Activated CD4-positive, alpha-beta T cell treated with anti-CD3 and anti-CD28 coated beads for 36 hours (primary cell): ENCODE measurements at regions not wholly inside any gene's neighbourhood (a gene's known extent, or its start where the extent isn't known, plus 50 kb on each side); places are given as distances from the start of the nearest gene placed in this dataset.

ENCODE experiments used
- ATAC-seq: fragments of 200-7000 bp; cut with Tn5 transposase; one replicate; pipeline ENCODE4 v1.10.0; 2021; ENCODE audit warnings: mild to moderate bottlenecking, moderate library complexity
- CTCF ChIA-PET: fragments of 350-600 bp; sonication (Branson Sonifier 250); formaldehyde crosslinking; loops from one replicate; lab custom pipeline; 2021; ENCODE audit warnings: antibody characterized with exemption; lab: Charles Lee
- POLR2A ChIA-PET: fragments of 350-600 bp; sonication (Branson Sonifier 250); formaldehyde crosslinking; loops from one replicate; lab custom pipeline; 2021; ENCODE audit warnings: antibody characterized with exemption, inconsistent platforms; lab: Charles Lee
- DNase-seq: peaks from one replicate; pipeline ENCODE4 v3.0.0-alpha.2; 2020
- H3K27ac Mint-ChIP-seq: one replicate; pipeline ENCODE4 v1.8.0; 2021; ENCODE audit warnings: mixed read lengths
- H3K27me3 Mint-ChIP-seq: one replicate; pipeline ENCODE4 v1.8.0; 2021; ENCODE audit warnings: mixed read lengths
- H3K36me3 Mint-ChIP-seq: one replicate; pipeline ENCODE4 v1.8.0; 2021; ENCODE audit warnings: low read depth, mixed read lengths
- H3K4me1 Mint-ChIP-seq: one replicate; pipeline ENCODE4 v1.8.0; 2021; ENCODE audit warnings: mixed read lengths
- H3K4me3 Mint-ChIP-seq: one replicate; pipeline ENCODE4 v1.8.0; 2021; ENCODE audit warnings: mild to moderate bottlenecking, moderate library complexity, mixed read lengths
- H3K9me3 Mint-ChIP-seq: one replicate; pipeline ENCODE4 v1.8.0; 2021; ENCODE audit warnings: low read depth, mixed read lengths
- intact Hi-C, 2 experiments: fragments of 100-400 bp; cut with DNase I in 1 of 2; cut with micrococcal nuclease in 1 of 2; formaldehyde crosslinking; loops; one replicate each; pipeline versions ENCODE4 v1.14.2 to v1.15.1; 2022 to 2024; cut with DNase I, micrococcal nuclease

- no peaks in the 10 kb centered on the region for H3K4me1 Mint-ChIP-seq
- no peaks in the 10 kb centered on the region for H3K36me3 Mint-ChIP-seq
- no peak overlapping the region for H3K27ac Mint-ChIP-seq
- H3K27me3 Mint-ChIP-seq = peaks cover 15% of the 10 kb centered on the region
- ChIA-PET CTCF (no interaction called here), POLR2A (no interaction called here)
- no peak overlapping the region for H3K4me3 Mint-ChIP-seq
- no peak for ATAC-seq
- peaks cover 2% of the 10 kb centered on the region for H3K9me3 Mint-ChIP-seq
- DNase-seq = no peak
- intact Hi-C loops = no loop called here
These were observed 379.1 kb downstream of the ADRA2A start for GRCh38 chr10:111455776-111456426.

GRCh38 chr10:111458256-111458655 lies 381.4 kb downstream of the ADRA2A start:
- no peak for DNase-seq

GRCh38 chr10:111459967-111460366 lies 383.1 kb downstream of the ADRA2A start:
- ATAC-seq (no peak), DNase-seq (no peak)
- H3K36me3 Mint-ChIP-seq = no peaks in the 10 kb centered on the region
- no peaks in the 10 kb centered on the region for H3K4me1 Mint-ChIP-seq
- no peak overlapping the region for H3K4me3 Mint-ChIP-seq
- CTCF ChIA-PET = no interaction called here
- POLR2A ChIA-PET = no interaction called here
- H3K27me3 Mint-ChIP-seq = peaks cover 17% of the 10 kb centered on the region
- peaks cover 7% of the 10 kb centered on the region for H3K9me3 Mint-ChIP-seq
- no peak overlapping the region for H3K27ac Mint-ChIP-seq
- intact Hi-C loops = no loop called here

More at GRCh38 chr10:111458256-111458655, 381.4 kb downstream of the ADRA2A start:
- peaks cover 15% of the 10 kb centered on the region for H3K27me3 Mint-ChIP-seq
- H3K4me1 Mint-ChIP-seq = no peaks in the 10 kb centered on the region
- H3K9me3 Mint-ChIP-seq = peaks cover 9% of the 10 kb centered on the region
- no peak overlapping the region for H3K27ac Mint-ChIP-seq
- POLR2A ChIA-PET = no interaction called here
- H3K4me3 Mint-ChIP-seq = no peak overlapping the region
- intact Hi-C loops = no loop called here
- CTCF ChIA-PET = interaction anchor here (0.8 kb wide), 1 partner anchor 140 kb away, joined by 4 read pairs; no protein-coding TSS in a partner anchor
- H3K36me3 Mint-ChIP-seq = no peaks in the 10 kb centered on the region
- no peak for ATAC-seq

- ChIA-PET CTCF (no interaction called here), POLR2A (no interaction called here)
- peaks cover 4% of the 10 kb centered on the region for H3K27me3 Mint-ChIP-seq
- no peak overlapping the region for H3K27ac Mint-ChIP-seq
- DNase-seq = no peak
- H3K9me3 Mint-ChIP-seq = no peaks in the 10 kb centered on the region
- no peaks in the 10 kb centered on the region for H3K36me3 Mint-ChIP-seq
- H3K4me3 Mint-ChIP-seq = no peak overlapping the region
- no peaks in the 10 kb centered on the region for H3K4me1 Mint-ChIP-seq
- no peak for ATAC-seq
- intact Hi-C loops = no loop called here
These were observed 395.6 kb downstream of the ADRA2A start for GRCh38 chr10:111472445-111472844.

- no peaks in the 10 kb centered on the region for H3K36me3 Mint-ChIP-seq
- no peak overlapping the region for H3K27ac Mint-ChIP-seq
- ChIA-PET POLR2A (no interaction called here), CTCF (interaction anchor here (0.9 kb wide), 1 partner anchor 10 kb away, joined by 3 read pairs; no protein-coding TSS in a partner anchor)
- ATAC-seq (no peak), DNase-seq (no peak)
- H3K9me3 Mint-ChIP-seq = no peaks in the 10 kb centered on the region
- H3K27me3 Mint-ChIP-seq = peaks cover 4% of the 10 kb centered on the region
- intact Hi-C loops = no loop called here
- H3K4me3 Mint-ChIP-seq = no peak overlapping the region
- no peaks in the 10 kb centered on the region for H3K4me1 Mint-ChIP-seq
These were observed 396.5 kb downstream of the ADRA2A start for GRCh38 chr10:111473361-111473760.

- no peaks in the 10 kb centered on the region for H3K4me1 Mint-ChIP-seq
- H3K4me3 Mint-ChIP-seq = no peak overlapping the region
- DNase-seq (no peak), ATAC-seq (no peak)
- H3K9me3 Mint-ChIP-seq = no peaks in the 10 kb centered on the region
- no peak overlapping the region for H3K27ac Mint-ChIP-seq
- CTCF ChIA-PET = no interaction called here
- intact Hi-C loops = no loop called here
- no peaks in the 10 kb centered on the region for H3K36me3 Mint-ChIP-seq
- H3K27me3 Mint-ChIP-seq = peaks cover 4% of the 10 kb centered on the region
- POLR2A ChIA-PET = no interaction called here
These were observed 398.0 kb downstream of the ADRA2A start for GRCh38 chr10:111474786-111475185.

- H3K27ac Mint-ChIP-seq = no peak overlapping the region
- no peaks in the 10 kb centered on the region for H3K36me3 Mint-ChIP-seq
- ATAC-seq (no peak), DNase-seq (no peak)
- H3K4me3 Mint-ChIP-seq = no peak overlapping the region
- intact Hi-C loops = no loop called here
- H3K27me3 Mint-ChIP-seq = peaks cover 4% of the 10 kb centered on the region
- CTCF ChIA-PET = interaction anchor here (0.5 to 0.6 kb wide), 2 partner anchors 334 to 521 kb away, joined by 3 to 4 read pairs; no protein-coding TSS in a partner anchor
- H3K4me1 Mint-ChIP-seq = no peaks in the 10 kb centered on the region
- no peaks in the 10 kb centered on the region for H3K9me3 Mint-ChIP-seq
- POLR2A ChIA-PET = no interaction called here
These were observed 398.9 kb downstream of the ADRA2A start for GRCh38 chr10:111475720-111476119.

GRCh38 chr10:111478651-111479050 lies 401.8 kb downstream of the ADRA2A start:
- H3K36me3 Mint-ChIP-seq = no peaks in the 10 kb centered on the region
- H3K27me3 Mint-ChIP-seq = peaks cover 2% of the 10 kb centered on the region
- no peak overlapping the region for H3K27ac Mint-ChIP-seq
- no peak overlapping the region for H3K4me3 Mint-ChIP-seq
- CTCF ChIA-PET = no interaction called here
- ATAC-seq (no peak), DNase-seq (no peak)
- H3K4me1 Mint-ChIP-seq = no peaks in the 10 kb centered on the region
- intact Hi-C loops = no loop called here
- H3K9me3 Mint-ChIP-seq = no peaks in the 10 kb centered on the region
- POLR2A ChIA-PET = no interaction called here

GRCh38 chr10:111479966-111480365 lies 403.1 kb downstream of the ADRA2A start:
- ChIA-PET POLR2A (no interaction called here), CTCF (no interaction called here)
- intact Hi-C loops = no loop called here
- no peak for DNase-seq
- no peaks in the 10 kb centered on the region for H3K9me3 Mint-ChIP-seq
- H3K4me1 Mint-ChIP-seq = no peaks in the 10 kb centered on the region
- no peaks in the 10 kb centered on the region for H3K36me3 Mint-ChIP-seq
- H3K27me3 Mint-ChIP-seq = peaks cover 2% of the 10 kb centered on the region
- no peak for ATAC-seq
- no peak overlapping the region for H3K4me3 Mint-ChIP-seq
- H3K27ac Mint-ChIP-seq = no peak overlapping the region

- Mint-ChIP-seq H3K36me3 (no peaks in the 10 kb centered on the region), H3K4me3 (no peak overlapping the region), H3K27ac (no peak overlapping the region), H3K9me3 (no peaks in the 10 kb centered on the region), H3K27me3 (peaks cover 2% of the 10 kb centered on the region), H3K4me1 (no peaks in the 10 kb centered on the region)
- ATAC-seq (no peak), DNase-seq (no peak)
- ChIA-PET CTCF (interaction anchor here (0.6 kb wide), 1 partner anchor 68 kb away, joined by 3 read pairs; no protein-coding TSS in a partner anchor), POLR2A (no interaction called here)
- intact Hi-C loops = no loop called here
These were observed 404.5 kb downstream of the ADRA2A start for GRCh38 chr10:111481261-111481826.

- DNase-seq = no peak
- ChIA-PET POLR2A (no interaction called here), CTCF (interaction anchor here (0.7 kb wide), 1 partner anchor 9 kb away, joined by 3 read pairs; no protein-coding TSS in a partner anchor)
- Mint-ChIP-seq H3K4me3 (no peak overlapping the region), H3K36me3 (no peaks in the 10 kb centered on the region), H3K27me3 (peaks cover 2% of the 10 kb centered on the region), H3K27ac (no peak overlapping the region), H3K9me3 (no peaks in the 10 kb centered on the region), H3K4me1 (no peaks in the 10 kb centered on the region)
- intact Hi-C loops = no loop called here
- no peak for ATAC-seq
These were observed 405.0 kb downstream of the ADRA2A start for GRCh38 chr10:111481866-111482265.

GRCh38 chr10:111482621-111483216 lies 405.9 kb downstream of the ADRA2A start:
- peaks cover 3% of the 10 kb centered on the region for H3K9me3 Mint-ChIP-seq
- no peak for DNase-seq
- no peak overlapping the region for H3K27ac Mint-ChIP-seq
- ChIA-PET POLR2A (no interaction called here), CTCF (interaction anchor here (0.5 to 1.4 kb wide), 3 partner anchors 8 to 105 kb away, joined by 3 read pairs; no protein-coding TSS in a partner anchor)
- ATAC-seq = no peak
- H3K36me3 Mint-ChIP-seq = no peaks in the 10 kb centered on the region
- peaks cover 2% of the 10 kb centered on the region for H3K27me3 Mint-ChIP-seq
- intact Hi-C loops = no loop called here
- H3K4me3 Mint-ChIP-seq = no peak overlapping the region
- no peaks in the 10 kb centered on the region for H3K4me1 Mint-ChIP-seq
